IMR-90 (cell line): ENCODE measurements at regions not wholly inside any gene's neighbourhood (a gene's known extent, or its start where the extent isn't known, plus 50 kb on each side); places are given as distances from the start of the nearest gene placed in this dataset.
A peak's percentile ranks its signal among the peaks of the same experiment; 100 is the strongest.

Source experiments
- ATAC-seq: fragments of 200-7000 bp; cut with Tn5 transposase; 2 replicates; pipeline ENCODE4 v1.9.1; 2020; ENCODE audit warnings: low read depth, mild to moderate bottlenecking, moderate library complexity
- BruUV-seq: library from RNA; stranded (reverse); fragments of 400-500 nt; replicated peaks from 2 replicates; lab custom pipeline; 2021; lab: Mats Ljungman, UMichigan
- CTCF ChIA-PET: fragments of 300-600 bp; formaldehyde crosslinking; extraction: SDS; loops from one replicate; lab custom pipeline; 2021; ENCODE audit warnings: antibody characterized with exemption; lab: Yijun Ruan, JAX
- POLR2A ChIA-PET: fragments of 300-600 bp; sonication (Branson Sonifier 250); formaldehyde crosslinking; loops from one replicate; lab custom pipeline; 2022; ENCODE audit warnings: antibody characterized with exemption; ENCODE audit not compliant: unreplicated experiment; lab: Charles Lee
- DNase-seq: peaks from one replicate; pipeline ENCODE4 v3.0.0; 2013
- H2AFZ ChIP-seq: replicated peaks from 2 replicates; pipeline ENCODE3; 2013; ENCODE audit warnings: low read length, mild to moderate bottlenecking; ENCODE audit not compliant: poor library complexity
- H2AK5ac ChIP-seq: 2 replicates; pipeline ENCODE4 v1.6.1; 2013; ENCODE audit warnings: low read depth, low read length, inconsistent platforms
- H2AK9ac ChIP-seq: replicated peaks from 2 replicates; pipeline ENCODE3; 2013; ENCODE audit warnings: mild to moderate bottlenecking, low read depth, low read length, moderate library complexity; ENCODE audit not compliant: poor library complexity
- H2BK120ac ChIP-seq: 2 replicates; pipeline ENCODE4 v1.6.1; 2013; ENCODE audit warnings: low read depth, low read length, inconsistent platforms
- H2BK15ac ChIP-seq: 3 replicates; pipeline ENCODE4 v1.6.1; 2013; ENCODE audit warnings: low read depth, low read length, inconsistent platforms
- H2BK20ac ChIP-seq: 2 replicates; pipeline ENCODE4 v1.6.1; 2013; ENCODE audit warnings: low read depth, mild to moderate bottlenecking, inconsistent platforms, low read length, moderate library complexity
- H2BK5ac ChIP-seq: 2 replicates; pipeline ENCODE4 v1.6.1; 2013; ENCODE audit warnings: mild to moderate bottlenecking, low read depth, low read length, inconsistent platforms; ENCODE audit not compliant: poor library complexity, severe bottlenecking
- H3K14ac ChIP-seq: replicated peaks from 2 replicates; pipeline ENCODE4 v1.6.1; 2013; ENCODE audit warnings: low read depth, low read length, inconsistent platforms
- H3K18ac ChIP-seq: 2 replicates; pipeline ENCODE4 v1.6.1; 2013; ENCODE audit warnings: low read depth, low read length, control low read depth
- H3K23ac ChIP-seq: 2 replicates; pipeline ENCODE4 v1.6.1; 2013; ENCODE audit warnings: low read depth, low read length, inconsistent platforms
- H3K27ac ChIP-seq: 2 replicates; pipeline ENCODE4 v1.5.1; 2013; ENCODE audit warnings: mild to moderate bottlenecking, control low read depth, low read length; ENCODE audit not compliant: insufficient read depth
- H3K27me3 ChIP-seq: 2 replicates; pipeline ENCODE4 v1.6.1; 2013; ENCODE audit warnings: low read length; ENCODE audit not compliant: control insufficient read depth, insufficient read depth
- H3K36me3 ChIP-seq: 2 replicates; pipeline ENCODE4 v1.6.1; 2013; ENCODE audit warnings: low read length, mixed read lengths; ENCODE audit not compliant: control insufficient read depth, insufficient read depth
- H3K4ac ChIP-seq: 2 replicates; pipeline ENCODE4 v1.6.1; 2013; ENCODE audit warnings: low read depth, low read length, inconsistent platforms
- H3K4me1 ChIP-seq: 2 replicates; pipeline ENCODE4 v1.6.1; 2013; ENCODE audit warnings: low read length, mixed read lengths; ENCODE audit not compliant: control insufficient read depth, insufficient read depth
- H3K4me2 ChIP-seq: 2 replicates; pipeline ENCODE4 v1.6.1; 2013; ENCODE audit warnings: low read depth, mild to moderate bottlenecking, control low read depth, low read length, moderate library complexity
- H3K4me3 ChIP-seq: 2 replicates; pipeline ENCODE4 v1.5.1; 2013; ENCODE audit warnings: low read depth, mild to moderate bottlenecking, control low read depth, low read length, moderate library complexity; ENCODE audit not compliant: insufficient read depth
- H3K56ac ChIP-seq: 2 replicates; pipeline ENCODE4 v1.6.1; 2013; ENCODE audit warnings: low read length, inconsistent platforms; ENCODE audit not compliant: insufficient read depth; ENCODE audit errors: extremely low read depth
- H3K79me1 ChIP-seq, 2 experiments: 2 replicates each; pipeline ENCODE4 v1.6.1; 2013; ENCODE audit warnings: low read length in 2 of 2, inconsistent platforms in 1 of 2, low read depth in 1 of 2
- H3K9ac ChIP-seq: 2 replicates; pipeline ENCODE4 v1.6.1; 2013; ENCODE audit warnings: low read depth, low read length, control low read depth
- H3K9me1 ChIP-seq: 2 replicates; pipeline ENCODE4 v1.6.1; 2013; ENCODE audit warnings: low read length, inconsistent platforms; ENCODE audit not compliant: insufficient read depth
- H3K9me3 ChIP-seq: 2 replicates; pipeline ENCODE4 v1.6.1; 2013; ENCODE audit warnings: low read length; ENCODE audit not compliant: control insufficient read depth, insufficient read depth
- H4K20me1 ChIP-seq: 2 replicates; pipeline ENCODE4 v1.6.1; 2013; ENCODE audit warnings: low read length, inconsistent platforms; ENCODE audit not compliant: insufficient read depth
- H4K5ac ChIP-seq: 2 replicates; pipeline ENCODE4 v1.6.1; 2013; ENCODE audit warnings: mild to moderate bottlenecking, low read depth, low read length, control low read depth
- H4K8ac ChIP-seq, 2 experiments: 2 replicates each; pipeline ENCODE4 v1.6.1; 2013; ENCODE audit warnings: low read depth in 2 of 2, low read length in 2 of 2, control low read depth in 1 of 2, inconsistent platforms in 1 of 2
- H4K91ac ChIP-seq: 2 replicates; pipeline ENCODE4 v1.6.1; 2013; ENCODE audit warnings: low read depth, low read length, inconsistent platforms; ENCODE audit not compliant: insufficient read depth
- CEBPB ChIP-seq: IDR thresholded peaks from 2 replicates; pipeline ENCODE4 v1.6.1; 2012; ENCODE audit warnings: low read depth, low read length, improper control_type of control experiment
- POLR2A ChIP-seq: IDR thresholded peaks from 2 replicates; pipeline ENCODE4 v1.6.1; 2012; ENCODE audit warnings: mild to moderate bottlenecking, low read depth, low read length
- SMC3 ChIP-seq: fragments of 150-350 bp; IDR thresholded peaks from 2 replicates; pipeline ENCODE4 v1.6.1; 2016; ENCODE audit warnings: low read depth, mild to moderate bottlenecking, antibody characterized with exemption, low read length, moderate library complexity
- whole genome bisulfite sequencing, 2 experiments: methylation state at CpG; one replicate each; pipeline versions ENCODE4 v1.1.5 to v1.1.7; 2013; ENCODE audit warnings: missing lambda C conversion rate in 2 of 2; ENCODE audit not compliant: insufficient read length in 1 of 2; ENCODE audit errors: extremely low coverage in 2 of 2; 5-methylcytosine and 5-hydroxymethylcytosine counted together
- dilution Hi-C: fragments of 300-500 bp; cut with HindIII; formaldehyde crosslinking; loops from one replicate; pipeline ENCODE4 v1.14.3; 2018; ENCODE audit warnings: low sequenced_read_pairs; ENCODE audit not compliant: unreplicated experiment
- in situ Hi-C: fragments of 300-500 bp; cut with MboI; formaldehyde crosslinking; loops from 3 replicates; pipeline ENCODE4 v1.14.3; 2019; ENCODE audit warnings: low sequenced_read_pairs, inconsistent platforms, mixed read lengths
- intact Hi-C: fragments of 100-400 bp; cut with micrococcal nuclease; formaldehyde crosslinking; loops from 2 replicates; pipeline ENCODE4 v1.10.0; 2022
- TF ChIP-seq, protein P1 (sequence below): fragments of 150-350 bp; IDR thresholded peaks from 2 replicates; pipeline ENCODE4 v1.6.1; 2016; ENCODE audit warnings: low read depth, mild to moderate bottlenecking, low read length, moderate library complexity, borderline replicate concordance

DNA sequence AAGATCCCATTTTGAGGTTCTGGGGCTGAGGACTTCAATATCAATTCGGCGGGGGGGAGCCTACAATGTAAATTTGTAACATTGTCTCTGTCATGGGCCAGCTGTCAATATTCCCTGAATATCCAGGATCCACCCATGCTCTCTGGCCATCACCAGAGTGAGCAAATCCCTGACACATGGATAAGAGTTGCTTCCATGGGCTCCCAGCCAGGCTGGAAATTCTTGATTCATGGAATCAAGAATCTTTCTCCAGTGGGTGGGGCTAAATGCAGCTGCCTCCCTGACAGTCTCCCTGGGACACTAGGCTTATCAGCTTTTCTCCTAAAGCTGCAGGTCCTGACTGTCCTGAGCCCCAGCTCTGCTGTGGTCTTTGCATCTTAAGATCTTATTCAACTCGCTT is 86.9 kb upstream of the IGLL5 start:
- dilution Hi-C loops, result no loop called here
- in situ Hi-C loops, result no loop called here
- Histone ChIP-seq H3K4ac (no peak overlapping the region), H3K4me1 (no peaks in the 10 kb centered on the region), H4K20me1 (no peaks in the 10 kb centered on the region), H3K9me3 (no peaks in the 10 kb centered on the region; the same call in 1 of the 2 replicates), H3K27ac (no peak overlapping the region), H3K4me3 (no peak overlapping the region), H2BK20ac (no peak overlapping the region), H3K36me3 (no peaks in the 10 kb centered on the region), H3K27me3 (peaks cover 1% of the 10 kb centered on the region; the same call in 1 of the 2 replicates), H3K4me2 (no peak overlapping the region), H4K8ac (no peak overlapping the region), H2BK15ac (no peak overlapping the region), H3K9ac (no peak overlapping the region), H3K14ac (no peak overlapping the region), H2BK120ac (no peak overlapping the region), H4K91ac (no peak overlapping the region), H3K79me1 (no peaks in the 10 kb centered on the region), H2AK9ac (no peak overlapping the region), H4K5ac (no peak overlapping the region), H3K23ac (no peak overlapping the region), H2AFZ (no peak overlapping the region), H3K9me1 (no peaks in the 10 kb centered on the region), H2BK5ac (no peak overlapping the region), H3K18ac (no peak overlapping the region), H2AK5ac (no peak overlapping the region), H3K56ac (no peak overlapping the region)
- ATAC-seq (no peak), DNase-seq (peak; percentile 4)
- no CpG with 5 or more reads among the region's 3 CpGs for WGBS, 2 experiments
- intact Hi-C loops, result no loop called here
- BruUV-seq, result no TSS peak
- TF ChIP-seq CEBPB (no peak), SMC3 (no peak), POLR2A (no peak)
- TF ChIP-seq, protein P1, sequence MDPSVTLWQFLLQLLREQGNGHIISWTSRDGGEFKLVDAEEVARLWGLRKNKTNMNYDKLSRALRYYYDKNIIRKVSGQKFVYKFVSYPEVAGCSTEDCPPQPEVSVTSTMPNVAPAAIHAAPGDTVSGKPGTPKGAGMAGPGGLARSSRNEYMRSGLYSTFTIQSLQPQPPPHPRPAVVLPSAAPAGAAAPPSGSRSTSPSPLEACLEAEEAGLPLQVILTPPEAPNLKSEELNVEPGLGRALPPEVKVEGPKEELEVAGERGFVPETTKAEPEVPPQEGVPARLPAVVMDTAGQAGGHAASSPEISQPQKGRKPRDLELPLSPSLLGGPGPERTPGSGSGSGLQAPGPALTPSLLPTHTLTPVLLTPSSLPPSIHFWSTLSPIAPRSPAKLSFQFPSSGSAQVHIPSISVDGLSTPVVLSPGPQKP, result no peak
- CTCF ChIA-PET, result no interaction called here
- POLR2A ChIA-PET, result no interaction called here
